ENCODE measurements at regions not wholly inside any gene's neighbourhood (a gene's known extent, or its start where the extent isn't known, plus 50 kb on each side); places are given as distances from the start of the nearest gene placed in this dataset.

DNA sequence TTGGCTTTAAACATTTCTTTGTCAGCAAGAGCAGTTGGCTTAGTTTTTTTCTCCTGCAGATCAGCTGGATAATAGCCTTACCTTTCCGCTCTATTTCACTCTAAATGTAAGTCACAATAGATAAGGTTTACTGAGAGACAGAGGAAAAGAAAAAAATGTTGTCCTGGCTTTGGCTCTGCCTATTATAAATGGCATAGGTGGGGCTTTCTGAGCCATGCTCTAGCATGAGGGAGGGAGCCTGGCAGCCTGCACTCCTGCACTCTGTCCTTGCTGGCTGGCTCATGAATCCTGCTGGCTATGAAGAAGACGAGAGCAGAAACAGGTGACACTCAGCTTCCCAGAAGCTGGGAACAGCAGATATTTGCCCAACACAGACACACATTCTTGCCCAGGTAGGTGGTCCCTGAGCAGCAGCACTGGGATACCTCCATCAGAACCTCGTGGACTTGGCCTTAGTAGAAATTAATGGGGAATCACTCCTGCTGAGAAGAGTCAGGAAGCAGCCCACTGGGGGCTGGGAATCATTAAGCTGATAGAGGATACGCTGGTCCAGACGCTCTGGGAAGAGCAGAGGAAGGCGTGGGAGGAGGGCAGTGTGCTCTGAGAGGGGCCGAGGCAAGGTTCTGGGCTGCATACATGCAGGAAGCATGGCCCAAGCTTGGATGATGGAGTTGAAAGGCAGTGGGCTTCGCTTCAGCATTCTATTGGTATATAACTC is 514.4 kb upstream of the HS6ST1 start:
- TF ChIP-seq, protein P1, sequence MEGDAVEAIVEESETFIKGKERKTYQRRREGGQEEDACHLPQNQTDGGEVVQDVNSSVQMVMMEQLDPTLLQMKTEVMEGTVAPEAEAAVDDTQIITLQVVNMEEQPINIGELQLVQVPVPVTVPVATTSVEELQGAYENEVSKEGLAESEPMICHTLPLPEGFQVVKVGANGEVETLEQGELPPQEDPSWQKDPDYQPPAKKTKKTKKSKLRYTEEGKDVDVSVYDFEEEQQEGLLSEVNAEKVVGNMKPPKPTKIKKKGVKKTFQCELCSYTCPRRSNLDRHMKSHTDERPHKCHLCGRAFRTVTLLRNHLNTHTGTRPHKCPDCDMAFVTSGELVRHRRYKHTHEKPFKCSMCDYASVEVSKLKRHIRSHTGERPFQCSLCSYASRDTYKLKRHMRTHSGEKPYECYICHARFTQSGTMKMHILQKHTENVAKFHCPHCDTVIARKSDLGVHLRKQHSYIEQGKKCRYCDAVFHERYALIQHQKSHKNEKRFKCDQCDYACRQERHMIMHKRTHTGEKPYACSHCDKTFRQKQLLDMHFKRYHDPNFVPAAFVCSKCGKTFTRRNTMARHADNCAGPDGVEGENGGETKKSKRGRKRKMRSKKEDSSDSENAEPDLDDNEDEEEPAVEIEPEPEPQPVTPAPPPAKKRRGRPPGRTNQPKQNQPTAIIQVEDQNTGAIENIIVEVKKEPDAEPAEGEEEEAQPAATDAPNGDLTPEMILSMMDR (IDR thresholded peaks at IDR 0.05; ENCODE audit: low read depth, low read length, poor library complexity, severe bottlenecking), result no peak
- no peak for TF ChIP-seq EZH2phosphoT487 (IDR thresholded peaks at IDR 0.05; ENCODE audit: borderline replicate concordance, low read length)

All from DOHH2 (cell line).